ENCODE measurements at regions not wholly inside any gene's neighbourhood (a gene's known extent, or its start where the extent isn't known, plus 50 kb on each side); places are given as distances from the start of the nearest gene placed in this dataset.
A peak's percentile ranks its signal among the peaks of the same experiment; 100 is the strongest.

DNA sequence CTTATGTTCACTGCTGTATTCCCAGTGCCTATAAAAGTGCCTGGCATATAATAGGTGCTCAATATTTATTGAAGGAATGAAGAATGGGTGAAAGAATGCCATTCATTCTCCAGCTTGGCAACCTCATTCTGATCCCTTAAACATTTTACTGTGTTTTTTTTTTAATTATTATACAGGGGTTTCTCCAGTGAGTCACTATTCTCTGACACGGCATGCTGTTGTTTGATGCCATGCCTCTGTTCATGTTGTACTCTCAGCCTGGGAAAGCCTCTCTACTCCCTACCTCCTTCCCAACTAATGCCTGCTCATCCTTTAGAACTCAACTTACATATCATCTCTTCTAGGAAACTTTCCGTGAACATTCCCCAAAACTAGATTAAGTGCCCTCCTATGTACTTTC lies 70.2 kb upstream of the PHF24 start:
- TF ChIP-seq CTCF (IDR thresholded peaks at IDR 0.05; ENCODE audit: borderline replicate concordance, control extremely low read depth, extremely low read depth, insufficient read depth, missing control alignments), result no peak
- DNase-seq (ENCODE audit: low spot score), result no peak
- in situ Hi-C loops (cut with MboI; ENCODE audit: low sequenced_read_pairs, unreplicated experiment), result no loop called here

DNA sequence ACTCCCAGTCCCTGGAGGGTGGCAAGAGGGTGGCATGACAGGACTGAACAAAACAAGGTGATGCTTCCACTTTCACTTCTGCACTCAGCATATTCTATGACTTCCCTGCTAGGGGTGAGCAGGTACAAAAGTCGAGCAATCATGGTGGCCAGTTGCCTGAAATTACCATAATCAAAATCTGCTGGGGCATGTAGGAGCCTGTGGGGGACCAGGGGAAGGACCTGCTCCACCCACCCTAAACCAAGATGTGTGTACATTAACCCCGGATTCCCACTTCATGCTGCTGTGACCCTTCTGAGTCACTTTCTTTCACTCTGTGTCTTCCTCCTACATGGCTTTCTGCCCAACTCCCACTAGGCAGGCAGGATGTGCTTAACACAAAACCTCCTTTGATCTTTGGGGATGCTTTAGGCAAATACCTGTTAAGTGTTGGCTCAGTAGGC lies 73.3 kb upstream of the PHF24 start:
- in situ Hi-C loops (cut with MboI; ENCODE audit: low sequenced_read_pairs, unreplicated experiment), result no loop called here
- TF ChIP-seq CTCF (IDR thresholded peaks at IDR 0.05; ENCODE audit: borderline replicate concordance, control extremely low read depth, extremely low read depth, insufficient read depth, missing control alignments), result no peak
- peak; percentile 15 for DNase-seq (ENCODE audit: low spot score)

- in situ Hi-C loops (cut with MboI; ENCODE audit: low sequenced_read_pairs, unreplicated experiment), result no loop called here
- no peak for DNase-seq (ENCODE audit: low spot score)
- TF ChIP-seq CTCF (IDR thresholded peaks at IDR 0.05; ENCODE audit: borderline replicate concordance, control extremely low read depth, extremely low read depth, insufficient read depth, missing control alignments), result no peak
Measured at GRCh38 chr9:34876096-34876495, 82.0 kb upstream of the PHF24 start.

DNA sequence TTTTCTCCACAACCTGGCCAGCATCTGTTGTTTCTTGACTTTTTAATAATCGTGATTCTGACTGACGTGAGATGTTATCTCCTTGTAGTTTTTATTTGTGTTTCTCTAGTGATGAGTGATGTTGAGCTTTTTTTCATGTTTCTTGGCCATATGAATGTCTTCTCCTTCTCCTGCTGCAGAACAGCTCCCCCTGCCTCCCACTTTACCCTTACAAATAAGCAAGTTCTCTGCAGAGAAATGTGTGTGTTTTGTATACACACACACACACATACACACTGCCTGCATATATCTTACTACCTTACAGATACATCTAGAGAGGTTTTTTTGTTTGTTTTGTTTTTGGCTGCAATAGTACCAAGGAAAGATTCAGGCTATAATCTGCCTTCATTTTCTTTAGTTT lies 88.7 kb upstream of the PHF24 start:
- in situ Hi-C loops (cut with MboI; ENCODE audit: low sequenced_read_pairs, unreplicated experiment), result no loop called here
- TF ChIP-seq CTCF (IDR thresholded peaks at IDR 0.05; ENCODE audit: borderline replicate concordance, control extremely low read depth, extremely low read depth, insufficient read depth, missing control alignments), result no peak
- DNase-seq (ENCODE audit: low spot score), result no peak

- TF ChIP-seq CTCF (IDR thresholded peaks at IDR 0.05; ENCODE audit: borderline replicate concordance, control extremely low read depth, extremely low read depth, insufficient read depth, missing control alignments), result no peak
- in situ Hi-C loops (cut with MboI; ENCODE audit: low sequenced_read_pairs, unreplicated experiment), result no loop called here
- no peak for DNase-seq (ENCODE audit: low spot score)
Measured at GRCh38 chr9:34866614-34867013, 91.5 kb upstream of the PHF24 start.

- no peak for DNase-seq (ENCODE audit: low spot score)
- in situ Hi-C loops (cut with MboI; ENCODE audit: low sequenced_read_pairs, unreplicated experiment), result no loop called here
- no peak for TF ChIP-seq CTCF (IDR thresholded peaks at IDR 0.05; ENCODE audit: borderline replicate concordance, control extremely low read depth, extremely low read depth, insufficient read depth, missing control alignments)
Measured at GRCh38 chr9:34863426-34863825, 94.7 kb upstream of the PHF24 start.

GRCh38 chr9:34862836-34863235 lies 95.2 kb upstream of the PHF24 start:
- no peak for TF ChIP-seq CTCF (IDR thresholded peaks at IDR 0.05; ENCODE audit: borderline replicate concordance, control extremely low read depth, extremely low read depth, insufficient read depth, missing control alignments)
- DNase-seq (ENCODE audit: low spot score), result no peak
- in situ Hi-C loops (cut with MboI; ENCODE audit: low sequenced_read_pairs, unreplicated experiment), result no loop called here
